GM12872 (cell line): ENCODE measurements at regions not wholly inside any gene's neighbourhood (a gene's known extent, or its start where the extent isn't known, plus 50 kb on each side); places are given as distances from the start of the nearest gene placed in this dataset.

ENCODE experiments used
- TF ChIP-seq, protein P1 (sequence below): IDR thresholded peaks from 3 replicates; pipeline ENCODE4 v1.5.1; 2011; ENCODE audit warnings: low read depth, mild to moderate bottlenecking, low read length, moderate library complexity; ENCODE audit not compliant: insufficient read depth

DNA sequence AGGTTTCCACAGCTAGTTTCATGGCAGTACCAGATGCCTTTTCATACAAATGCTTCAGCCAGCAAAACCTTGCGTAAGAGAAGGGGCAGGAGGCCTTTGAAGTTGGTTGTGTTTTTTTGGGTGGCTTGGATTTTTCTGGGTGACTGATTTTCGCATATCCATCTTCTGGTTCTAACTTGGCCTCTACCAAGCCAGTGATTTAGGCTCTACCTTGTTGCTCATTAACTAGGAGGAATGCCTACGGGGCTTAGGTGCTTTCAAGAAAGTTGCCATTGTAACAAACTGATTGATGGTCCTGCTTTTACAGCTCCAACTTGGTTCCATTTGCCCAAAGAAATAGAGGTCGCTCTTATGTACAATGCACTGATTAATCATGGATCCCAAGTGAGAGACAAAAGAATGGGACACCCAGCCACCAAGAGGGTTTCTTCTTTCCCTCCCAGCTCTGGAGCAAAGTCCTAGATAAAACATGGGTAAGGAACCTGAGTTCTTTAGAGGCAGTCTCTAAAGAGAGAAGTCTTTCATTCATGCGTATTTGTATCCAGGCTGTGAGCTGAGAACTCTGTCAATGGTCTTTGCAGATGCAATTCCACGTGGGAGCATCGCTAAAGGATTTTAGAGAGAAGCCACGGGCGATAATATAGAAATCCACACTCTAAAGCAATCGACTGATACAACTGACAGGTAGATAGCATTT is 92.1 kb upstream of the FGFR2 start:
- TF ChIP-seq, protein P1, sequence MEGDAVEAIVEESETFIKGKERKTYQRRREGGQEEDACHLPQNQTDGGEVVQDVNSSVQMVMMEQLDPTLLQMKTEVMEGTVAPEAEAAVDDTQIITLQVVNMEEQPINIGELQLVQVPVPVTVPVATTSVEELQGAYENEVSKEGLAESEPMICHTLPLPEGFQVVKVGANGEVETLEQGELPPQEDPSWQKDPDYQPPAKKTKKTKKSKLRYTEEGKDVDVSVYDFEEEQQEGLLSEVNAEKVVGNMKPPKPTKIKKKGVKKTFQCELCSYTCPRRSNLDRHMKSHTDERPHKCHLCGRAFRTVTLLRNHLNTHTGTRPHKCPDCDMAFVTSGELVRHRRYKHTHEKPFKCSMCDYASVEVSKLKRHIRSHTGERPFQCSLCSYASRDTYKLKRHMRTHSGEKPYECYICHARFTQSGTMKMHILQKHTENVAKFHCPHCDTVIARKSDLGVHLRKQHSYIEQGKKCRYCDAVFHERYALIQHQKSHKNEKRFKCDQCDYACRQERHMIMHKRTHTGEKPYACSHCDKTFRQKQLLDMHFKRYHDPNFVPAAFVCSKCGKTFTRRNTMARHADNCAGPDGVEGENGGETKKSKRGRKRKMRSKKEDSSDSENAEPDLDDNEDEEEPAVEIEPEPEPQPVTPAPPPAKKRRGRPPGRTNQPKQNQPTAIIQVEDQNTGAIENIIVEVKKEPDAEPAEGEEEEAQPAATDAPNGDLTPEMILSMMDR, result no peak

DNA sequence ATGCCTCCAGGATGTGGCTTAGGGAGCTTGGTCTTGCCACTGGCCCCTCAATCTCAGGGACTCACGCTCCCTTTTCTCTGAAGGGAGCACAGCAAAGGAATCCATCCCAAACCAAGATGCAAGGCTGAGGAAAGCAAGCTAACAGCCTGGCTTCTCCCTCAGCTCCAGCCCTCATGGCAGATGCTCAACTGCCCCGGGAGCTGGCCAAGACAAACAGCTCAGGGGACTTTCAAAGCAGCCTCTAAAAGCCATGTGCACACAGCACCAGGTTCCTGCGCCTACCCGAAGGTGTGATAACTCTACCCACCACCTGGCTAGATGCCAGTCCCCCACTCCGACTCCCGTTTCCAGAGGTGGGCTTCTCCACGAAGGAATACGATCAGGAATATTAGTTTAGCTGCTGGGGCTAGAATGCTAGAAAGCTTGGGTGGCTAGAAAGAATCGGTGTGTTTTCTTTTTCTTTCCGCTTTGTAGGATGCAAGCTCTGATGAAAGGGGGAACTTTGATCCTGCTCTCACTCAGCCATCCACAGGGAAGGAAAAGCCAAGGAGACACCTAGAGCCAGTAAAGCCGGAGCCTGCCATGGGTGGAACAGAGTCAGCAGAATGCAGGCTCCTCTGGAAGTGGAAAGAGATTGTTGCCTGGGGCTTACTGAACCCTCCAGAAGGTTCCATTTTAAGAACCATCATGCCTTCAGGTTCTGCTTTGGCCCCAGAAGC is 89.0 kb upstream of the FGFR2 start:
- TF ChIP-seq, protein P1, result no peak

DNA sequence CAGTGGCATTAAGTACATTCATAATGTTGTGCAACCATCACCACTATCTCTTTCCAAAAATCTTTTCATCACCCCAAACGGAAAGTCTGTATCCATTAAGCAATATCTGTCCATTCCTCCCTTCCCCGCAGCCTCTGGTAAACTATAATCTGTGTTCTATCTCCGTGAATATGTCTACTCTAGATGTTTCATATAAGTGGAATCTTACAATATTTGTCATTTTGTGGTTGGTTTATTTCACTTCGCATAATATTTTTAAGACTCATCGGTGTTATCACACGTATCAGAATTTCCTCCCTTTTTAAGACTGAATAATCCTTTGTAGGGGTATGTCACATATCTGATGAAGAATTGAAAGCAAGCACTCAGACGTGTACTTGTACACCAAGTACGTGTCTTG is 86.0 kb upstream of the FGFR2 start:
- TF ChIP-seq, protein P1, result no peak

DNA sequence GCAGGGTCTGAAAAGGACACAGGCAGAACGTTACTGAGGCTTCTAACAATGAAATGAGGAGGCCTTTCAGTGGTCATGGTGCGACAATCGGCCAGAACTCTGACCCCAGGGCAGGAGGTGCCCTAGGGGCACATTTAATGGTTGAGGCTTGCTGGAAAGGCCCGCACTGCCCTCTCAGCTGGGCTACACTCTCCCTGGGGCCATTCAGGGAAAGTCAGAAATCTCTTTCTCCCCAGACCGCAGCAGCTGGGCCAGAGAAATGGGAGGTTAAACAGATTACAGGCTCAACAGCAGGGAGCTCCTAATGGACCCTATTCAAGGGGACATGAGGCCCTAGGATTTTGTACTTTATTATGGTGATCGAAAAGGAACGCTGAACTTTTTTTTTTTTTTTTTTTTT is 85.6 kb upstream of the FGFR2 start:
- TF ChIP-seq, protein P1, result no peak

DNA sequence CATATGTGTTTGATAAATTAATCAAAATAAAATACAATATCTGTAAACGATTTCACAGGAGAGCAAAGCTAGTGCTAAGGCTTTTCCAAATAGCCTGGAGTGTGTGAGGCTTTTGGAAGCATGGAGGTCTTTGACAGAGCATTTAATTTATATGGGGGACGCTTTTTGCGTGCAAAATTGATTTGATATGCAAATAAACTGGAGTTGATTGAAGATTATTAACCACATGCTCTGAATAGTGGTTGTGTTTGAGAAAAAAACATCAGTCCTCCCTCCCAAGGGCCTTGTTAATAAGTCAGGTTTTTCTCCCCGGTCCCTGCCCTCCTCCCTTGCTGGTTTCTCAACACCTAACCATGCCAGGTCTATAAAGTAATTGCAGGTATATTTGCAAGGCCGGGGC is 85.1 kb upstream of the FGFR2 start:
- TF ChIP-seq, protein P1, result no peak

DNA sequence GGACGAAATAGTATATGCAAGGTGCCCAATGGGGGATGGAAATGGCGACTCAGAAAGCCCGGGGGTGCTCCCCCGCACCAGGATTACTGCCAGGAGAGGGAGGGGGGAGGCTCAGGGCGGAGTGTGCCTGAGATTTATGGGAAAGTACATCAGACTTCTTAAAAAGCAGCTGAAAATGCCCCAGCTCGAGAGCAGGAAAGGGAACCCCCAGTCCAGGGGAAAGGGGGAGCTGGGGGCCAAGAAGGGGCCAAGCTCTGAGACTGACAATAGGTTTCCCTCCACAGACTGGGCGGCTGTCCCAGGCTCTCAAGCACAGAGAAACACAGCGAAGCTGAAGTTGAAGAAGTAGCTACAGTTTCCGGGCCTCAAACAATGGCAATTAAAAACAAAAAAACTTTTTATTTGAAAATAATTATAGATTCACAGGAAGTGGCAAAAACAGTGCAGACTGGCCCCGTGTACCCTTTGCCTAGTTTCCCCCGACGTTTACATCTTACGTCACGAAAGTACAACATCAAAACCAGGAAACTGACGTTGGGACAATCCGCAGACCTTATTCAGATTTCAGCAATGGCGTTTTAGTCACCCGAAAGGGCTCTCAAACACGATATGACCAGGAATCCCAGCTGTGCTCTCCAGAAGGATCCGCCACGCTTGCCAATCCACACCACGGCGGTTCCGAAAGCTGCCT is 83.9 kb upstream of the FGFR2 start:
- TF ChIP-seq, protein P1, result no peak

DNA sequence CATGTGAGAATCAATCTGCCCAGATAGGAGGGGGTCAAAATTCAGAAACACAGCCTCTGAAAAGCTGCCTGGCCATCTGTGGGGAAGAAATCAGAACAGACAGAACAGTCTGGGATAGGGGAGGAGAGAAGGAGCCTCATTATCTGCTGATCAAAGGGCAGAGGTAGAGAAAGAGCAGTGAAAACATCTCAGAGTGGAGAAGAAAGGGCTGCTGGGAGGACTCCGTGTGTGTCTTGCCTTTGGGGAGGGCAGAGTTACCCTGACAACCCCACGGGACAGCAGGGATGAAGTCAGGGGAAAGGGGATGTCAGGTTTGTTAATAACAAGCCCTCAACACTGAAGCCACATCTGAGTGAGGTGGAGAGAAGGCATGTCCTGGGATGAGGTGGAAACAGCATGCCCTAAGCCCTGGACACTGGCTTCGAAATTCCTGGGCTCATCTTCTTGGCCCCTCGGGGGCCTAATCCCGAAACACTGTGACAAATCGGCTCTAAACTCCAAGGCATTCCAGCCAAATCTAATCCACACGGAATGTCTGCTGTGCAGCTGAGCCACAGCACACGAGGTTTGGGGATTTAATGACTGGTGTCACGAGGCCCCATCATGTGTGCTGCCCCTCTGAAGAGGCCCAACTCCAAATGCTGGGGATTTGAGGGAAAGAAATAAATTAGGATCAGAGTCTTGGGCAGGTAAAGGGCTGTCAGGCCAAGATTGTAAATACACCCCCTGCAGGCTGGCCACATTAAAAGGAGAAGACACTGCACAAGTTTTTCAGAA is 82.8 kb upstream of the FGFR2 start:
- TF ChIP-seq, protein P1, result no peak
